ENCODE measurements at regions not wholly inside any gene's neighbourhood (a gene's known extent, or its start where the extent isn't known, plus 50 kb on each side); places are given as distances from the start of the nearest gene placed in this dataset.

- no peak for TF ChIP-seq CTCF (IDR thresholded peaks at IDR 0.05)
- no peak for TF ChIP-seq SIN3A (IDR thresholded peaks at IDR 0.05; ENCODE audit: borderline replicate concordance, insufficient read depth, low read depth, low read length)
- no peak for TF ChIP-seq REST (IDR thresholded peaks at IDR 0.05; ENCODE audit: insufficient read depth in 1 of 2, low read depth in 2 of 2, low read length in 1 of 2)
- no peak for TF ChIP-seq POLR2AphosphoS5 (IDR thresholded peaks at IDR 0.05; ENCODE audit: low read depth, low read length)
- TF ChIP-seq TCF7L2 (IDR thresholded peaks at IDR 0.05; ENCODE audit: low read depth, low read length): no peak
Observed at GRCh38 chr10:107687701-107688100, 523.2 kb upstream of the SORCS1 start.

All from Panc1 (cell line).